Esophagus squamous epithelium (tissue), 5 donors: ENCODE measurements at regions not wholly inside any gene's neighbourhood (a gene's known extent, or its start where the extent isn't known, plus 50 kb on each side); places are given as distances from the start of the nearest gene placed in this dataset.

ENCODE experiments used
- DNase-seq: peaks from one replicate; lab custom pipeline; 2025; lab: John Stamatoyannopoulos, UW
- H3K27ac ChIP-seq, 4 donors: fragments of 200-600 bp; sonication (generic); one replicate each; pipeline ENCODE4 v1.5.1; 2016 to 2019; ENCODE audit warnings: mild to moderate bottlenecking in 1 of 4
- H3K27me3 ChIP-seq, 4 donors: fragments of 200-600 bp; sonication (generic); 1 replicate in 3 of 4; 2 replicates in 1 of 4; pipeline versions ENCODE4 v1.5.1 to v1.6.0; 2017 to 2021; ENCODE audit warnings: antibody characterized with exemption in 1 of 4
- H3K36me3 ChIP-seq, 3 donors: fragments of 200-600 bp; sonication (generic); one replicate each; pipeline ENCODE4 v1.5.1; 2016 to 2019
- H3K4me1 ChIP-seq, 3 donors: fragments of 200-600 bp; sonication (generic); one replicate each; pipeline ENCODE4 v1.5.1; 2017 to 2019
- H3K4me3 ChIP-seq, 4 donors: fragments of 200-600 bp; sonication (generic); 1 replicate in 3 of 4; 2 replicates in 1 of 4; pipeline ENCODE4 v1.5.1; 2016 to 2019; ENCODE audit warnings: mild to moderate bottlenecking in 2 of 4, moderate library complexity in 1 of 4
- H3K9me3 ChIP-seq, 3 donors: fragments of 200-600 bp; sonication (generic); one replicate each; pipeline ENCODE4 v1.5.1; 2016 to 2019
- POLR2A ChIP-seq, 4 donors: fragments of 450-650 bp; IDR thresholded peaks; one replicate each; pipeline ENCODE4 v1.6.1; 2017; ENCODE audit warnings: antibody characterized with exemption in 4 of 4, mild to moderate bottlenecking in 4 of 4, moderate library complexity in 3 of 4
- WGBS, 2 donors: methylation state at CpG; one replicate each; pipeline ENCODE4 v1.1.5; 2018; 5-methylcytosine and 5-hydroxymethylcytosine counted together
- intact Hi-C: fragments of 100-400 bp; cut with DNase I; formaldehyde crosslinking; loops from one replicate; pipeline ENCODE4 v1.15.0; 2022
- TF ChIP-seq, protein P1 (sequence below), 6 experiments: fragments of 450-650 bp in 4 of 6; fragments of 200-600 bp in 2 of 6; sonication (generic) in 2 of 6; IDR thresholded peaks; one replicate each; pipeline ENCODE4 v1.5.1; 2016 to 2019; ENCODE audit warnings: antibody characterized with exemption in 6 of 6, mild to moderate bottlenecking in 4 of 6, moderate library complexity in 4 of 6
- donor health status: DM: yes; HTN: yes; CAD: no.

DNA sequence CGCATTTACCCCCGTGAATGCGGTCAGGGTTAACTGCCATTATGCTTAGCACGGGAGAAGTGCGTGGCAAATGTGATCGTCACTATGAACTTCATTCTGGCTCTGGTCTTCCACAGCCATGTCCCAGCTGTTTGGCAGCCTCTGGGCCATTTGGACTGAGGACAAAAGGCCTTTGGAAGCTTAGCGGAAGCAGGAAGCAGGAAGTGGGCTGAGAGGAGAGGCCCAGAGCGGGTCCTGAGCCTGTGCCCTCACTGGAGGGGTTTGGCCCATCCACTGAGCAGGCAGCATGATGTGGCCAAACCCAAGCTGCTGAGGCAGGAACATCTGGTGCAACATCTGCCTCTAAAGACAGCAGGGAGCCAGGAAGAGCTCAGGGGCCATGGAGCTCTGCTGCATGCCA lies 345.9 kb downstream of the C16orf95 start:
- H3K9me3 ChIP-seq, result no peaks in the 10 kb centered on the region
- WGBS, 2 donors, result 64 to 71% methylated on average over 4 to 7 of the region's 8 CpGs
- intact Hi-C loops, result no loop called here
- H3K27ac ChIP-seq, result no peak overlapping the region
- DNase-seq, result no peak
- H3K36me3 ChIP-seq, result no peaks in the 10 kb centered on the region
- peaks cover 0 to 12% (median 0%) of the 10 kb centered on the region in 4 donors for H3K27me3 ChIP-seq
- no peak overlapping the region for H3K4me3 ChIP-seq
- TF ChIP-seq, protein P1, sequence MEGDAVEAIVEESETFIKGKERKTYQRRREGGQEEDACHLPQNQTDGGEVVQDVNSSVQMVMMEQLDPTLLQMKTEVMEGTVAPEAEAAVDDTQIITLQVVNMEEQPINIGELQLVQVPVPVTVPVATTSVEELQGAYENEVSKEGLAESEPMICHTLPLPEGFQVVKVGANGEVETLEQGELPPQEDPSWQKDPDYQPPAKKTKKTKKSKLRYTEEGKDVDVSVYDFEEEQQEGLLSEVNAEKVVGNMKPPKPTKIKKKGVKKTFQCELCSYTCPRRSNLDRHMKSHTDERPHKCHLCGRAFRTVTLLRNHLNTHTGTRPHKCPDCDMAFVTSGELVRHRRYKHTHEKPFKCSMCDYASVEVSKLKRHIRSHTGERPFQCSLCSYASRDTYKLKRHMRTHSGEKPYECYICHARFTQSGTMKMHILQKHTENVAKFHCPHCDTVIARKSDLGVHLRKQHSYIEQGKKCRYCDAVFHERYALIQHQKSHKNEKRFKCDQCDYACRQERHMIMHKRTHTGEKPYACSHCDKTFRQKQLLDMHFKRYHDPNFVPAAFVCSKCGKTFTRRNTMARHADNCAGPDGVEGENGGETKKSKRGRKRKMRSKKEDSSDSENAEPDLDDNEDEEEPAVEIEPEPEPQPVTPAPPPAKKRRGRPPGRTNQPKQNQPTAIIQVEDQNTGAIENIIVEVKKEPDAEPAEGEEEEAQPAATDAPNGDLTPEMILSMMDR (IDR thresholded peaks at IDR 0.05), result no peak
- TF ChIP-seq POLR2A (IDR thresholded peaks at IDR 0.05), result no peak
- H3K4me1 ChIP-seq, result no peaks in the 10 kb centered on the region

DNA sequence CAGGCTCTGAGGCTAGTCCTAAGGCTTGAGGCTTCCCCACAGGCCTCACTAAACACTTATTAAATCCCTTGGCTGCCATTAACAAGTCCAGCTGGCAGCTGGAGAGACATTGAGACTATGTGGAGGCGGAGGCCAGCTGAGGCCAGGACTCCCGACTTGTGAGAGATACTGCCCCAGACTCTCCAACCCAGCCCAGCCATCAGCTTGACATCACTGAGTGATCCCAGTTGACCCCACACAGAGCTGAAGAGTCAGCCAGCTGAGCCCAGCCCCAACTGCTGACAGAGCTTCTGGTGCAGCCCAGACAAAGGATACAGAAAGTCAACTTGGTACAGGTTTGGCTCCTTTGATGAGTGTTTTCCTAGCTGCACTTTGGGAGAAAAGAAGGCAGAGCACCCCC lies 343.1 kb downstream of the C16orf95 start:
- Histone ChIP-seq H3K9me3 (no peaks in the 10 kb centered on the region), H3K4me1 (no peaks in the 10 kb centered on the region), H3K36me3 (no peaks in the 10 kb centered on the region), H3K27me3 (peaks cover 0 to 9% (median 0%) of the 10 kb centered on the region in 4 donors), H3K27ac (no peak overlapping the region), H3K4me3 (no peak overlapping the region)
- DNase-seq, result no peak
- intact Hi-C loops, result no loop called here
- TF ChIP-seq, protein P1 (IDR thresholded peaks at IDR 0.05), result no peak
- TF ChIP-seq POLR2A (IDR thresholded peaks at IDR 0.05), result no peak
- WGBS, 2 donors, result no CpG with 5 or more reads among the region's 2 CpGs

DNA sequence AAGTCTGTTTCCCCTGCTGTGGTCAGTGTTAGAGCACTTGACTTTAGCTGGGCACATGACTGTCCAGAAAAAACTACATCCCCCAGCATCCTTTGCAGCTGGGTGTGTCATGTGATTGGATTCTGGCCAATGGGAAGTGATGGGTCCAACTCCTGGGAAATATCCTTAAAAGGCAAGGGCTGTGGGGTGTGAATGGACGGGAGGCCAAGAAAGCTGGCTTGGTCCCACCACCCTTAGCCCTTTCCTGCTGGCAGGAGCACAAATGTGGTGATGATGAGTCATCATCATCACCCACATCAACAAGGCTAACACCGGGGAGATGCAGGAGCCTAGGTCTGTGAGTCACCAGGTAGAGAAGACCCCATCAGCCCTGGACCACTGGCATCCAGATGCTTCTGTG lies 341.7 kb downstream of the C16orf95 start:
- Histone ChIP-seq H3K27ac (no peak overlapping the region), H3K27me3 (peaks cover 0 to 9% (median 0%) of the 10 kb centered on the region in 4 donors), H3K9me3 (no peaks in the 10 kb centered on the region), H3K4me1 (no peaks in the 10 kb centered on the region), H3K4me3 (no peak overlapping the region), H3K36me3 (no peaks in the 10 kb centered on the region)
- no peak for TF ChIP-seq POLR2A (IDR thresholded peaks at IDR 0.05)
- TF ChIP-seq, protein P1 (IDR thresholded peaks at IDR 0.05), result no peak
- intact Hi-C loops, result no loop called here
- 0 to 6% methylated on average over 2 of the region's 2 CpGs for WGBS, 2 donors
- DNase-seq, result no peak

DNA sequence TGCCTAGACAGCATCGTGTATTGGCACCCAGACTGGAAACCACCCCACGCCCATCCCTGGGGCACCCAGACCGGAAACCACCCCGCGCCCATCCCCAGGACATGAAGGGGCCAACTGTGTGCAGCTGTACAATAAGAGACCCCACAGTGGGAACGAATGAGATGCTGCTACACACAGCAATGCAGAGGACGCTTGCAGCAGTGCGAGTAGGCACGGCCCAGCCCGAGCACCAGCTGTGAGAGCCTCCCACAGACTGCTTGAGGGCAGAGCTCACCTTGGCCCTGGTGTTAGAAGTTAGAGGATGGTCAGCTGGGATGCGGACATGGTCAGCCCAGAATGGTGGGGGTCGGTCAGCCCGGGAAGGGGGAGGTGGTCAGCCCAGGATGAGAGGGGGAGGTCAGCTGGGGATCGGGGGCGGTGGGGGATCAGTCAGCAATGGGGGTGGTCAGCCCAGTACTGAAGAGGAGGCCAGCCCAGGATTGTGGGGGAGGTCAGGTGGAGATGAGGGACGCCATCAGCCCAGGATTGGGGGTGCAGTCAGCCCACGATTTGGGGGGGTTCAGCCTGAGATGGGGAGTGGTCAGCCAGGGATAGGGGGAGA lies 340.0 kb downstream of the C16orf95 start:
- DNase-seq, result no peak
- TF ChIP-seq POLR2A (IDR thresholded peaks at IDR 0.05), result no peak
- TF ChIP-seq, protein P1 (IDR thresholded peaks at IDR 0.05), result no peak
- WGBS, 2 donors, result 71 to 88% methylated on average over 5 to 13 of the region's 17 CpGs

DNA sequence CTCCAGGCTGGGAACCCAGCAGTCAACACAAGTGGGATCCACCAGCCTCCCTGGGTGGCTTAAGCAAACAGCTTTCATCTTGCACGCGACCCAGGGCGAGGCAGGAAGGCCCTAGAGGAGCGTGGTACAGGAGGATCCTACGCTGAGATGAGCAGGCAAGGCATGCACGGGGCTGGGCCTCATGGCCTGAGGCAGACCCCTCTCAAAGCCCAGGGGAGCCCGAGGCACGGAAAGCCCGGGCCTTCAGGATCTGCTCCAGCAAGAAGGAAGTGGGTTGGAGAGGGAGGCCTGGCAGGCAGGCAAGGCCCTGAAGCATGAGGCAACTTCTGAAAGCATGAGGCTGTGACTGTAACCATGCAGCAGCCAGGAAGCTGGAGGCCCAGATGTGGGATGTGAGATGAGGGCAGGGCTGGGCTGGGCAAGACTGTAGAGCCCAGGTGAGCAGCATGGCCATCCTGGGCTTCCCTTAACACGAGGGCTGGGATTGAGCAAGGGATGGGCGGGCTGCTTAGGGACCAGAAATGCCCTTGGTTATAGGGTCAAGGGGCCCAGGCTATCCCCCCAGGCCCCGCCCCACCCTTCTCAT lies 338.7 kb downstream of the C16orf95 start:
- TF ChIP-seq, protein P1 (IDR thresholded peaks at IDR 0.05), result no peak
- no peak for TF ChIP-seq POLR2A (IDR thresholded peaks at IDR 0.05)
- no peak for DNase-seq
- no peaks in the 10 kb centered on the region for H3K9me3 ChIP-seq
- peaks cover 0 to 6% (median 0%) of the 10 kb centered on the region in 4 donors for H3K27me3 ChIP-seq
- no peak overlapping the region for H3K27ac ChIP-seq
- H3K4me3 ChIP-seq, result no peak overlapping the region
- intact Hi-C loops, result no loop called here
- WGBS, 2 donors, result 70 to 73% methylated on average over 5 to 7 of the region's 12 CpGs
- no peaks in the 10 kb centered on the region for H3K36me3 ChIP-seq
- H3K4me1 ChIP-seq, result no peaks in the 10 kb centered on the region

More for the DNA sequence above, 340.0 kb downstream of the C16orf95 start:
- H3K36me3 ChIP-seq, result no peaks in the 10 kb centered on the region
- H3K27me3 ChIP-seq, result peaks cover 0 to 6% (median 0%) of the 10 kb centered on the region in 4 donors
- H3K9me3 ChIP-seq, result no peaks in the 10 kb centered on the region
- no peak overlapping the region for H3K4me3 ChIP-seq
- no peak overlapping the region for H3K27ac ChIP-seq
- intact Hi-C loops, result no loop called here
- H3K4me1 ChIP-seq, result no peaks in the 10 kb centered on the region
